ENCODE measurements at regions not wholly inside any gene's neighbourhood (a gene's known extent, or its start where the extent isn't known, plus 50 kb on each side); places are given as distances from the start of the nearest gene placed in this dataset.

GRCh38 chr4:119715490-119716445, 87.2 kb upstream of the PDE5A start:
- DNase-seq (ENCODE audit: low read depth, low spot score), result no peak
- TF ChIP-seq CTCF (conservative IDR thresholded peaks at IDR 0.05), result no peak
- Mint-ChIP-seq H3K27ac (ENCODE audit: unreplicated experiment) (no peak overlapping the region), H3K4me3 (no peak overlapping the region), H3K27me3 (ENCODE audit: low read depth) (no peaks in the 10 kb centered on the region), H3K4me1 (no peaks in the 10 kb centered on the region), H3K36me3 (ENCODE audit: low read depth) (peaks cover 22% of the 10 kb centered on the region), H3K9me3 (peaks cover 33% of the 10 kb centered on the region)

GRCh38 chr4:119709418-119709817, 80.8 kb upstream of the PDE5A start:
- no peak for TF ChIP-seq CTCF (conservative IDR thresholded peaks at IDR 0.05)
- Mint-ChIP-seq H3K27me3 (ENCODE audit: low read depth) (no peaks in the 10 kb centered on the region), H3K4me1 (no peaks in the 10 kb centered on the region), H3K9me3 (peaks cover 11% of the 10 kb centered on the region), H3K4me3 (no peak overlapping the region), H3K27ac (ENCODE audit: unreplicated experiment) (no peak overlapping the region), H3K36me3 (ENCODE audit: low read depth) (peaks cover 7% of the 10 kb centered on the region)
- DNase-seq (ENCODE audit: low read depth, low spot score), result no peak

- H3K27ac Mint-ChIP-seq (ENCODE audit: unreplicated experiment), result no peak overlapping the region
- H3K27me3 Mint-ChIP-seq (ENCODE audit: low read depth), result no peaks in the 10 kb centered on the region
- H3K36me3 Mint-ChIP-seq (ENCODE audit: low read depth), result peaks cover 7% of the 10 kb centered on the region
- H3K4me1 Mint-ChIP-seq, result no peaks in the 10 kb centered on the region
- DNase-seq (ENCODE audit: low read depth, low spot score), result no peak
- no peak overlapping the region for H3K4me3 Mint-ChIP-seq
- peaks cover 8% of the 10 kb centered on the region for H3K9me3 Mint-ChIP-seq
- TF ChIP-seq CTCF (conservative IDR thresholded peaks at IDR 0.05), result no peak
Measured at GRCh38 chr4:119707336-119707735, 78.7 kb upstream of the PDE5A start.

- peaks cover 8% of the 10 kb centered on the region for H3K9me3 Mint-ChIP-seq
- H3K27me3 Mint-ChIP-seq (ENCODE audit: low read depth), result no peaks in the 10 kb centered on the region
- no peaks in the 10 kb centered on the region for H3K4me1 Mint-ChIP-seq
- no peak overlapping the region for H3K4me3 Mint-ChIP-seq
- TF ChIP-seq CTCF (conservative IDR thresholded peaks at IDR 0.05), result no peak
- peaks cover 5% of the 10 kb centered on the region for H3K36me3 Mint-ChIP-seq (ENCODE audit: low read depth)
- no peak overlapping the region for H3K27ac Mint-ChIP-seq (ENCODE audit: unreplicated experiment)
- DNase-seq (ENCODE audit: low read depth, low spot score), result no peak
Measured at GRCh38 chr4:119706804-119707203, 78.2 kb upstream of the PDE5A start.

GRCh38 chr4:119697887-119698393, 69.3 kb upstream of the PDE5A start:
- Mint-ChIP-seq H3K27ac (ENCODE audit: unreplicated experiment) (peak overlapping the region; percentile 5), H3K9me3 (peaks cover 4% of the 10 kb centered on the region), H3K36me3 (ENCODE audit: low read depth) (no peaks in the 10 kb centered on the region), H3K27me3 (ENCODE audit: low read depth) (no peaks in the 10 kb centered on the region), H3K4me3 (no peak overlapping the region), H3K4me1 (peaks cover 26% of the 10 kb centered on the region)
- no peak for TF ChIP-seq CTCF (conservative IDR thresholded peaks at IDR 0.05)
- DNase-seq (ENCODE audit: low read depth, low spot score), result no peak

Measured in neural crest cell (in vitro differentiated cells).